Uterus (tissue), 2 donors: ENCODE measurements at regions not wholly inside any gene's neighbourhood (a gene's known extent, or its start where the extent isn't known, plus 50 kb on each side); places are given as distances from the start of the nearest gene placed in this dataset.

Source experiments
- POLR2A ChIP-seq, 2 donors: fragments of 450-650 bp; IDR thresholded peaks; one replicate each; pipeline ENCODE4 v1.6.1; 2016; ENCODE audit warnings: antibody characterized with exemption in 2 of 2, mild to moderate bottlenecking in 1 of 2, moderate library complexity in 1 of 2
- TF ChIP-seq, protein P1 (sequence below), 4 experiments: fragments of 200-600 bp in 2 of 4; fragments of 450-650 bp in 2 of 4; sonication (generic) in 2 of 4; IDR thresholded peaks; one replicate each; pipeline ENCODE4 v1.5.1; 2016 to 2019; ENCODE audit warnings: antibody characterized with exemption in 4 of 4, mild to moderate bottlenecking in 2 of 4, moderate library complexity in 1 of 4

DNA sequence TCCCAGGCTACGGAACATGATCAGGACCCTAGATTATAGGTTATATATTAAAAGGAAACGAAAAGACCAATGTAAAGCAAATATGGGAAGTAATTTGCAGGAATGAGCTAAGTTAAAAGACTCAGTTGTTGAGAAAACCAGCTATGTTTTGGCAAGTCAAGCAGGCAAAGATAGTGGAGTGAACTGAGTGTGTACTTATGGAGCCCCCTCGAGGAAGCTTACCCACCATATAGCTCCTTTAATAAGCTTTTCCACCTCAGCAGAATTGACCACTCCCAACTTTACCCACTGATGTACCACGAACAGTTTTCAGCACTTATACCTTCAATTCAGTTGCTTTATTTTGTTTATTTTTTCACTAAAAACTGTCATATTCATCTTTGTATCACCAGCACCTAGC, 57.3 kb upstream of the PJA2 start:
- TF ChIP-seq, protein P1, sequence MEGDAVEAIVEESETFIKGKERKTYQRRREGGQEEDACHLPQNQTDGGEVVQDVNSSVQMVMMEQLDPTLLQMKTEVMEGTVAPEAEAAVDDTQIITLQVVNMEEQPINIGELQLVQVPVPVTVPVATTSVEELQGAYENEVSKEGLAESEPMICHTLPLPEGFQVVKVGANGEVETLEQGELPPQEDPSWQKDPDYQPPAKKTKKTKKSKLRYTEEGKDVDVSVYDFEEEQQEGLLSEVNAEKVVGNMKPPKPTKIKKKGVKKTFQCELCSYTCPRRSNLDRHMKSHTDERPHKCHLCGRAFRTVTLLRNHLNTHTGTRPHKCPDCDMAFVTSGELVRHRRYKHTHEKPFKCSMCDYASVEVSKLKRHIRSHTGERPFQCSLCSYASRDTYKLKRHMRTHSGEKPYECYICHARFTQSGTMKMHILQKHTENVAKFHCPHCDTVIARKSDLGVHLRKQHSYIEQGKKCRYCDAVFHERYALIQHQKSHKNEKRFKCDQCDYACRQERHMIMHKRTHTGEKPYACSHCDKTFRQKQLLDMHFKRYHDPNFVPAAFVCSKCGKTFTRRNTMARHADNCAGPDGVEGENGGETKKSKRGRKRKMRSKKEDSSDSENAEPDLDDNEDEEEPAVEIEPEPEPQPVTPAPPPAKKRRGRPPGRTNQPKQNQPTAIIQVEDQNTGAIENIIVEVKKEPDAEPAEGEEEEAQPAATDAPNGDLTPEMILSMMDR (IDR thresholded peaks at IDR 0.05): no peak
- no peak for TF ChIP-seq POLR2A (IDR thresholded peaks at IDR 0.05)
